B cell (primary cell): ENCODE measurements at regions not wholly inside any gene's neighbourhood (a gene's known extent, or its start where the extent isn't known, plus 50 kb on each side); places are given as distances from the start of the nearest gene placed in this dataset.

Experiments used
- ATAC-seq: fragments of 200-7000 bp; cut with Tn5 transposase; one replicate; pipeline ENCODE4 v1.10.0; 2021; ENCODE audit warnings: low read depth, mild to moderate bottlenecking, moderate number of reproducible peaks, moderate library complexity
- CTCF ChIA-PET: fragments of 350-600 bp; sonication (Branson Sonifier 250); formaldehyde crosslinking; loops from one replicate; lab custom pipeline; 2021; ENCODE audit warnings: antibody characterized with exemption, inconsistent platforms; lab: Charles Lee
- POLR2A ChIA-PET: fragments of 350-600 bp; sonication (Branson Sonifier 250); formaldehyde crosslinking; loops from one replicate; lab custom pipeline; 2021; ENCODE audit warnings: antibody characterized with exemption; lab: Charles Lee
- DNase-seq: peaks from one replicate; pipeline ENCODE4 v3.0.0; 2013
- H2AFZ ChIP-seq: 2 replicates; pipeline ENCODE4 v1.6.1; 2012; ENCODE audit warnings: mild to moderate bottlenecking, low read depth, low read length; ENCODE audit not compliant: insufficient read depth, poor library complexity, severe bottlenecking
- H3K27ac ChIP-seq, 2 donors: 1 replicate in 1 of 2; 2 replicates in 1 of 2; pipeline ENCODE4 v1.5.1; 2012 to 2013; ENCODE audit warnings: low read length in 2 of 2, mild to moderate bottlenecking in 2 of 2, moderate library complexity in 1 of 2
- H3K27me3 ChIP-seq, 4 experiments: fragments of 200-600 bp in 1 of 4; sonication (generic) in 1 of 4; replicated peaks in 1 of 4; 1 replicate in 2 of 4; 2 replicates in 2 of 4; pipeline versions ENCODE4 v1.6.1 to v1.7.0; 2013 to 2016; ENCODE audit warnings: low read length in 3 of 4, mild to moderate bottlenecking in 2 of 4, mixed read lengths in 1 of 4, moderate library complexity in 1 of 4; ENCODE audit not compliant: insufficient read depth in 4 of 4, control insufficient read depth in 3 of 4; ENCODE audit errors: control extremely low read depth in 1 of 4
- H3K36me3 ChIP-seq, 2 experiments: replicated peaks in 1 of 2; 1 replicate in 1 of 2; 2 replicates in 1 of 2; pipeline versions ENCODE4 v1.6.1 to v1.7.1; 2013; ENCODE audit warnings: low read length in 1 of 2; ENCODE audit not compliant: insufficient read depth in 2 of 2, control insufficient read depth in 1 of 2; ENCODE audit errors: control extremely low read depth in 1 of 2, extremely low read depth in 1 of 2
- H3K4me1 ChIP-seq, 2 donors: fragments of 200-600 bp in 1 of 2; sonication (generic) in 1 of 2; 1 replicate in 1 of 2; 2 replicates in 1 of 2; pipeline versions ENCODE4 v1.5.1 to v1.6.1; 2013 to 2017; ENCODE audit warnings: low read length in 2 of 2; ENCODE audit not compliant: control insufficient read depth in 2 of 2, insufficient read depth in 2 of 2
- H3K4me2 ChIP-seq: replicated peaks from 2 replicates; pipeline ENCODE3; 2012; ENCODE audit warnings: mild to moderate bottlenecking, low read depth, low read length; ENCODE audit not compliant: poor library complexity, severe bottlenecking
- H3K4me3 ChIP-seq, 5 experiments: fragments of 200-600 bp in 1 of 5; sonication (generic) in 1 of 5; 1 replicate in 3 of 5; 2 replicates in 2 of 5; pipeline versions ENCODE4 v1.5.1 to v1.7.0; 2011 to 2016; ENCODE audit warnings: low read length in 4 of 5, mild to moderate bottlenecking in 4 of 5, low read depth in 2 of 5, control low read depth in 1 of 5, moderate library complexity in 1 of 5; ENCODE audit not compliant: insufficient read depth in 1 of 5; ENCODE audit errors: control extremely low read depth in 1 of 5, extremely low read depth in 1 of 5
- H3K79me2 ChIP-seq: fragments of 200-600 bp; sonication (generic); one replicate; pipeline ENCODE4 v1.6.0; 2016; ENCODE audit warnings: low read length; ENCODE audit not compliant: control insufficient read depth, insufficient read depth
- H3K9ac ChIP-seq: fragments of 200-600 bp; sonication (generic); 2 replicates; pipeline ENCODE4 v1.6.1; 2017; ENCODE audit warnings: mild to moderate bottlenecking, low read length, moderate library complexity
- H3K9me3 ChIP-seq, 3 donors: one replicate each; pipeline versions ENCODE4 v1.6.1 to v1.7.1; 2013; ENCODE audit warnings: low read length in 2 of 3; ENCODE audit not compliant: control insufficient read depth in 2 of 3, insufficient read depth in 1 of 3; ENCODE audit errors: control extremely low read depth in 1 of 3
- H4K20me1 ChIP-seq: 2 replicates; pipeline ENCODE4 v1.6.0; 2012; ENCODE audit warnings: mild to moderate bottlenecking, low read length; ENCODE audit not compliant: insufficient read depth, control insufficient read depth, poor library complexity, severe bottlenecking
- H3K27ac Mint-ChIP-seq: one replicate; pipeline ENCODE4 v1.8.0; 2021; ENCODE audit warnings: mixed read lengths
- H3K27me3 Mint-ChIP-seq: one replicate; pipeline ENCODE4 v1.8.0; 2021; ENCODE audit warnings: mixed read lengths
- H3K4me1 Mint-ChIP-seq: one replicate; pipeline ENCODE4 v1.8.0; 2021; ENCODE audit warnings: mixed read lengths
- H3K4me3 Mint-ChIP-seq: one replicate; pipeline ENCODE4 v1.8.0; 2021; ENCODE audit warnings: mixed read lengths
- H3K9me3 Mint-ChIP-seq: one replicate; pipeline ENCODE4 v1.8.0; 2022; ENCODE audit warnings: mixed read lengths; ENCODE audit not compliant: insufficient read depth
- EZH2 ChIP-seq: IDR thresholded peaks from 2 replicates; pipeline ENCODE4 v1.6.1; 2012; ENCODE audit warnings: borderline replicate concordance, low read depth, mild to moderate bottlenecking, moderate library complexity, low read length; ENCODE audit not compliant: insufficient read depth, poor library complexity, severe bottlenecking
- WGBS: methylation state at CpG from one replicate; pipeline ENCODE4 v1.1.5; 2013; ENCODE audit warnings: missing lambda C conversion rate; ENCODE audit not compliant: insufficient coverage; 5-methylcytosine and 5-hydroxymethylcytosine counted together
- intact Hi-C: fragments of 100-400 bp; cut with micrococcal nuclease; formaldehyde crosslinking; loops from one replicate; pipeline ENCODE4 v1.10.0; 2022
- TF ChIP-seq, protein P1 (sequence below): fragments of 200-600 bp; IDR thresholded peaks from one replicate; pipeline ENCODE4 v1.8.0; 2022; ENCODE audit warnings: antibody characterized with exemption, mild to moderate bottlenecking

DNA sequence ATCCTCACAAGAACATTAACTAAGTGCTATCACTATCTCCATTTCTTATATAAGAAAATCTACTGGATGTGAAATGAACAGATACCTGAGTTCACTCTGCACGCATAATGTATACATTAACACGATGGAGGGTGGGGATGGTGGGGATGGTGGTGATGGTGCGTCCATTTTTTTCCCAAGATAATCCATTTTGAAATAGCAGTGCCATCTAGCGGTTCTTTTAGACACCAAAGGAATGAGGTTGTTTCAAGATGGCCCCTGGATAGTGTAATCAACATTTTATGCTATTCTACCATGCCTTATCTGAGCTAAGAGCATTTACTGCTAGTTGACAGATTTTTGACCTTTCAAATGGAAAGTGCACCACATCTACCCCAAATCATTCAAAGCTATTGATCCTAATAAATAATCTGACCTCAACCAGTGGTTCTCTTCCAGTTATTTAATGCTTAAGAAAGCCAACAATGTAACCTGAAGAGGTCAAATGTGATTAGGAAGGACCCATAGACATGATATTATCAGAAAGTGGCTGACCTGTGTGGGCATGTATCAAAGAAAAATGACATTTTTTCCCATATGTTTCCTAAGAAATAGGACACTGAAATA is 714.7 kb upstream of the TENM4 start:
- intact Hi-C loops = loop anchor here (10.0 kb wide), 1 partner anchor 1511 kb away; no protein-coding TSS in a partner anchor
- Mint-ChIP-seq H3K27ac (no peak overlapping the region), H3K4me3 (no peak overlapping the region), H3K4me1 (no peaks in the 10 kb centered on the region), H3K27me3 (no peaks in the 10 kb centered on the region), H3K9me3 (no peaks in the 10 kb centered on the region)
- Histone ChIP-seq H2AFZ (no peak overlapping the region), H3K79me2 (no peaks in the 10 kb centered on the region), H3K9me3 (no peaks in the 10 kb centered on the region), H3K4me3 (no peak overlapping the region), H3K27me3 (no peaks in the 10 kb centered on the region), H3K36me3 (no peaks in the 10 kb centered on the region), H3K9ac (no peak overlapping the region), H3K4me2 (no peak overlapping the region), H3K27ac (no peak overlapping the region), H4K20me1 (no peaks in the 10 kb centered on the region), H3K4me1 (no peaks in the 10 kb centered on the region)
- TF ChIP-seq EZH2 = no peak
- TF ChIP-seq, protein P1, sequence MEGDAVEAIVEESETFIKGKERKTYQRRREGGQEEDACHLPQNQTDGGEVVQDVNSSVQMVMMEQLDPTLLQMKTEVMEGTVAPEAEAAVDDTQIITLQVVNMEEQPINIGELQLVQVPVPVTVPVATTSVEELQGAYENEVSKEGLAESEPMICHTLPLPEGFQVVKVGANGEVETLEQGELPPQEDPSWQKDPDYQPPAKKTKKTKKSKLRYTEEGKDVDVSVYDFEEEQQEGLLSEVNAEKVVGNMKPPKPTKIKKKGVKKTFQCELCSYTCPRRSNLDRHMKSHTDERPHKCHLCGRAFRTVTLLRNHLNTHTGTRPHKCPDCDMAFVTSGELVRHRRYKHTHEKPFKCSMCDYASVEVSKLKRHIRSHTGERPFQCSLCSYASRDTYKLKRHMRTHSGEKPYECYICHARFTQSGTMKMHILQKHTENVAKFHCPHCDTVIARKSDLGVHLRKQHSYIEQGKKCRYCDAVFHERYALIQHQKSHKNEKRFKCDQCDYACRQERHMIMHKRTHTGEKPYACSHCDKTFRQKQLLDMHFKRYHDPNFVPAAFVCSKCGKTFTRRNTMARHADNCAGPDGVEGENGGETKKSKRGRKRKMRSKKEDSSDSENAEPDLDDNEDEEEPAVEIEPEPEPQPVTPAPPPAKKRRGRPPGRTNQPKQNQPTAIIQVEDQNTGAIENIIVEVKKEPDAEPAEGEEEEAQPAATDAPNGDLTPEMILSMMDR = no peak
- ATAC-seq = no peak
- POLR2A ChIA-PET = no interaction called here
- CTCF ChIA-PET = no interaction called here
- WGBS = 0% methylated on average over 1 of the region's 4 CpGs
- peak; percentile 1 for DNase-seq

DNA sequence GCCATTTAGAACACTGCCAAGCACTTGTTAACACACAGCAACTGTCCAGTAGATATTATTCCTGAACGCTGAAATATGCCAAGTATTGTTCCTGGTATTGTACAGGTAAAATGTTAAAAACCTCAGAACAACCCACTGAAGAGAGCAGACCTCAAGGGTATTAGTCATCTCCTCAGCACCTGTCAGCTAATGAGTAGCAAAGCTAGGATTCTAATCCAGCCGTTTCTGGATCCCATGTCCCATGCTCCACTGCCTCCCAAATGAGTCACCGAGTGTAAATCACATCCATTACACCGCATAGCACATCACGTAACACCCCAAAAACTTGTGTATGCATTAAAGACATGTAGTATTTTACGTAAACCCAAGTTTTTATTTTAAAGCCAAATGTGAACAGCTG is 705.4 kb upstream of the TENM4 start:
- CTCF ChIA-PET = no interaction called here
- no CpG with 5 or more reads among the region's 6 CpGs for WGBS
- no peak overlapping the region for H3K27ac Mint-ChIP-seq

More for the DNA sequence above, 705.4 kb upstream of the TENM4 start:
- Histone ChIP-seq H3K36me3 (no peaks in the 10 kb centered on the region), H3K79me2 (no peaks in the 10 kb centered on the region), H3K4me1 (no peaks in the 10 kb centered on the region), H4K20me1 (no peaks in the 10 kb centered on the region), H3K4me2 (no peak overlapping the region), H3K4me3 (no peak overlapping the region), H3K9me3 (no peaks in the 10 kb centered on the region), H3K9ac (no peak overlapping the region), H2AFZ (no peak overlapping the region), H3K27me3 (no peaks in the 10 kb centered on the region), H3K27ac (no peak overlapping the region)
- Mint-ChIP-seq H3K4me1 (no peaks in the 10 kb centered on the region), H3K9me3 (no peaks in the 10 kb centered on the region), H3K27me3 (no peaks in the 10 kb centered on the region), H3K4me3 (no peak overlapping the region)
- DNase-seq (no peak), ATAC-seq (no peak)
- no peak for TF ChIP-seq EZH2
- TF ChIP-seq, protein P1 = no peak
- POLR2A ChIA-PET = no interaction called here
- intact Hi-C loops = no loop called here
